DOHH2 (cell line): ENCODE measurements at regions not wholly inside any gene's neighbourhood (a gene's known extent, or its start where the extent isn't known, plus 50 kb on each side); places are given as distances from the start of the nearest gene placed in this dataset.

Experiments used
- H3F3A ChIP-seq: fragments of 200-600 bp; sonication (generic), shearing (Covaris generic); 2 replicates; pipeline ENCODE4 v1.6.0; 2016; ENCODE audit warnings: antibody characterized with exemption, mild to moderate bottlenecking; ENCODE audit not compliant: control insufficient read depth, insufficient read depth
- H3K27ac ChIP-seq: fragments of 200-600 bp; sonication (generic); 2 replicates; pipeline ENCODE4 v1.5.1; 2014; ENCODE audit warnings: low read depth, mild to moderate bottlenecking, low read length, moderate library complexity
- H3K27me3 ChIP-seq: fragments of 200-600 bp; sonication (generic); 2 replicates; pipeline ENCODE4 v1.6.1; 2014; ENCODE audit warnings: mild to moderate bottlenecking, low read length, mixed read lengths; ENCODE audit not compliant: control insufficient read depth
- H3K36me3 ChIP-seq: fragments of 200-600 bp; sonication (generic); 2 replicates; pipeline ENCODE4 v1.6.1; 2014; ENCODE audit warnings: mild to moderate bottlenecking, low read length, moderate library complexity, mixed read lengths; ENCODE audit not compliant: control insufficient read depth
- H3K4me1 ChIP-seq: fragments of 200-600 bp; sonication (generic); 2 replicates; pipeline ENCODE4 v1.6.1; 2014; ENCODE audit warnings: mild to moderate bottlenecking, low read length, mixed read lengths; ENCODE audit not compliant: control insufficient read depth
- H3K4me2 ChIP-seq: fragments of 200-600 bp; sonication (generic); 2 replicates; pipeline ENCODE4 v1.6.0; 2014; ENCODE audit warnings: mild to moderate bottlenecking, low read length, moderate library complexity
- H3K4me3 ChIP-seq: fragments of 200-600 bp; sonication (generic); 2 replicates; pipeline ENCODE4 v1.5.1; 2014; ENCODE audit warnings: mild to moderate bottlenecking, low read length, mixed read lengths
- H3K79me2 ChIP-seq: fragments of 200-600 bp; sonication (generic); 2 replicates; pipeline ENCODE4 v1.6.1; 2014; ENCODE audit warnings: mild to moderate bottlenecking, low read length, mixed read lengths; ENCODE audit not compliant: control insufficient read depth
- H3K9me2 ChIP-seq: fragments of 200-600 bp; sonication (generic); replicated peaks from 2 replicates; pipeline ENCODE4 v1.6.1; 2014; ENCODE audit warnings: mild to moderate bottlenecking, low read length, mixed read lengths; ENCODE audit not compliant: control insufficient read depth
- H3K9me3 ChIP-seq: fragments of 200-600 bp; sonication (generic); 2 replicates; pipeline ENCODE4 v1.6.1; 2014; ENCODE audit warnings: antibody characterized with exemption, low read length, mixed read lengths; ENCODE audit not compliant: control insufficient read depth, insufficient read depth
- H4K20me1 ChIP-seq: fragments of 200-600 bp; sonication (generic); 2 replicates; pipeline ENCODE4 v1.6.0; 2014; ENCODE audit warnings: low read depth, mild to moderate bottlenecking, antibody characterized with exemption, low read length, moderate library complexity; ENCODE audit not compliant: control insufficient read depth, insufficient read depth
- CTCF ChIP-seq: fragments of 200-600 bp; sonication (generic); IDR thresholded peaks from one replicate; pipeline ENCODE4 v1.5.1; 2014; ENCODE audit warnings: antibody characterized with exemption, mild to moderate bottlenecking, low read depth, low read length; ENCODE audit not compliant: poor library complexity, severe bottlenecking
- EZH2phosphoT487 ChIP-seq: fragments of 200-600 bp; sonication (generic); IDR thresholded peaks from 2 replicates; pipeline ENCODE4 v1.6.1; 2017; ENCODE audit warnings: borderline replicate concordance, mild to moderate bottlenecking, antibody characterized with exemption, low read length, moderate library complexity, mixed read lengths

DNA sequence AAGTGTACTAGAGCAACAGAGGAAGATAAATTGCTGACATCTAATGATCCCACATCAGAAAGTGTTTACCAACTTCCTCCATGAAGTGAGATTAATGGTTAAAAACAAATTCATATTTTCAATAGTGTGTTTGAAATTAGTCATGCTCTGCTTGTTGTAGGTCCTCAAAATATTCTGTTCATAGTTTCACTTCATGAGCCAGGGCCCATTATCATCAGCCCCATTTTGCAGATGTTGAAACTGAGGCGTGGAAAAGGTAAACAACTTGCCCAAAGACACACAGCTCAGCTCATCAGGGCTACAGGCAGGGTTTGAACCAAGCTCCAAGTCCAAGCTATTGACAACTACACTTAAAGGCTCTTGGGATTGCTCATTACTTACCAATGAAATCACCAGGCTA is 103.5 kb upstream of the PPARGC1A start:
- no peaks in the 10 kb centered on the region for H3K9me2 ChIP-seq
- no peak overlapping the region for H3K27ac ChIP-seq
- no peaks in the 10 kb centered on the region for H3K9me3 ChIP-seq
- no peaks in the 10 kb centered on the region for H3K79me2 ChIP-seq
- no peak overlapping the region for H3K4me2 ChIP-seq
- TF ChIP-seq CTCF (no peak), EZH2phosphoT487 (no peak)
- H3K4me1 ChIP-seq: no peaks in the 10 kb centered on the region
- H3K36me3 ChIP-seq: no peaks in the 10 kb centered on the region
- H4K20me1 ChIP-seq: no peaks in the 10 kb centered on the region
- no peak overlapping the region for H3K4me3 ChIP-seq
- H3F3A ChIP-seq: no peaks in the 10 kb centered on the region
- H3K27me3 ChIP-seq: no peaks in the 10 kb centered on the region

DNA sequence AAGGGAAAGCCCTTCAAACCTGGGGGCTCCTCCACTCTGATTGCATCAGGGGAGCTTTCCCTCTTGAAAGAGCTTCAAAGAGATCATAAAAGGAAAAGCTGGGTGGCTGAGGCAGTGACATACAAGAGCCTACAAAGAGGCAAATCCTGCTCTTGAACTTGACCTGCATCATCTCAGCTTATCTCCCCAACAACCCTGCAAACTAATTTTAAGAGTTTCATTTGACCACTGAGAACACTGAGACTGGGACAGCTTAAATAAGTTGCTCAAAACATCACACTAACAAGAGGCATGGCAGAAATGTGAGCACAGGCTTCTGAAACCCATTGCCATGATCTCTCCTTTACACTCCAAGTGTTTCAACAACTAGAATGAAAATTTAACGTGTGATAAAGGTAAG is 101.6 kb upstream of the PPARGC1A start:
- no peak overlapping the region for H3K4me3 ChIP-seq
- TF ChIP-seq CTCF: no peak
- TF ChIP-seq EZH2phosphoT487: no peak
- H3K9me3 ChIP-seq: no peaks in the 10 kb centered on the region
- H3K9me2 ChIP-seq: no peaks in the 10 kb centered on the region
- no peaks in the 10 kb centered on the region for H4K20me1 ChIP-seq
- H3K27ac ChIP-seq: no peak overlapping the region
- no peaks in the 10 kb centered on the region for H3K27me3 ChIP-seq
- no peaks in the 10 kb centered on the region for H3F3A ChIP-seq
- no peaks in the 10 kb centered on the region for H3K79me2 ChIP-seq
- no peak overlapping the region for H3K4me2 ChIP-seq
- H3K36me3 ChIP-seq: no peaks in the 10 kb centered on the region
- no peaks in the 10 kb centered on the region for H3K4me1 ChIP-seq

DNA sequence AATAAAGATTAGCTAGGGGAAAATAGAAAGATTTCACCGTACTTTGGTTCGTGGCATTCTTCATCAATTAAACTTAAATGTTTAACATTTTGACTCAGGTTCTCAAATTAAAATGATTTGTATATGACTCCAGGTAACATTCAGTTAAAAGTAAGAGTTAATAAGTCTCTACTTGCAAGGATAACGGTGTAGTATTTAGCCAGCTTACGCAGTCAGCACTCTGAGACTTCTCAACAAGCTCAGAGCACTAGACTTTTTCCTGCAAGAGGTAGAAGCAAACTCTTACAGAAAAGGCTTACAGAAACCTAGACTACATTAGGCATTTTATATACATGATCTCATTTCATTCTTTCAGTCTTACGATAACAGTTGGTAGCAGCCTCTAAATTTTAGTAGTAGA is 96.4 kb upstream of the PPARGC1A start:
- Histone ChIP-seq H3K36me3 (no peaks in the 10 kb centered on the region), H3K27ac (no peak overlapping the region), H3K79me2 (no peaks in the 10 kb centered on the region), H3K4me1 (no peaks in the 10 kb centered on the region), H3K4me3 (no peak overlapping the region), H3K27me3 (no peaks in the 10 kb centered on the region), H3K9me3 (no peaks in the 10 kb centered on the region), H4K20me1 (no peaks in the 10 kb centered on the region), H3K9me2 (no peaks in the 10 kb centered on the region), H3K4me2 (no peak overlapping the region), H3F3A (no peaks in the 10 kb centered on the region)
- TF ChIP-seq EZH2phosphoT487 (no peak), CTCF (no peak)

GRCh38 chr4:23981328-23981727 is 91.5 kb upstream of the PPARGC1A start:
- H3K27me3 ChIP-seq: no peaks in the 10 kb centered on the region
- no peaks in the 10 kb centered on the region for H3K79me2 ChIP-seq
- H3K9me3 ChIP-seq: no peaks in the 10 kb centered on the region
- no peaks in the 10 kb centered on the region for H3K9me2 ChIP-seq
- no peak overlapping the region for H3K4me2 ChIP-seq
- H3K4me3 ChIP-seq: no peak overlapping the region
- TF ChIP-seq CTCF (no peak), EZH2phosphoT487 (no peak)
- H3F3A ChIP-seq: no peaks in the 10 kb centered on the region
- no peaks in the 10 kb centered on the region for H4K20me1 ChIP-seq
- H3K27ac ChIP-seq: no peak overlapping the region
- no peaks in the 10 kb centered on the region for H3K36me3 ChIP-seq
- H3K4me1 ChIP-seq: no peaks in the 10 kb centered on the region
